GM21723 (cell line): ENCODE measurements at regions not wholly inside any gene's neighbourhood (a gene's known extent, or its start where the extent isn't known, plus 50 kb on each side); places are given as distances from the start of the nearest gene placed in this dataset.

Experiments used
- ATAC-seq: cut with Tn5 transposase; IDR thresholded peaks from one replicate; pipeline ENCODE4 v1.9.1; 2021; ENCODE audit warnings: mild to moderate bottlenecking, moderate library complexity; ENCODE audit not compliant: unreplicated experiment

DNA sequence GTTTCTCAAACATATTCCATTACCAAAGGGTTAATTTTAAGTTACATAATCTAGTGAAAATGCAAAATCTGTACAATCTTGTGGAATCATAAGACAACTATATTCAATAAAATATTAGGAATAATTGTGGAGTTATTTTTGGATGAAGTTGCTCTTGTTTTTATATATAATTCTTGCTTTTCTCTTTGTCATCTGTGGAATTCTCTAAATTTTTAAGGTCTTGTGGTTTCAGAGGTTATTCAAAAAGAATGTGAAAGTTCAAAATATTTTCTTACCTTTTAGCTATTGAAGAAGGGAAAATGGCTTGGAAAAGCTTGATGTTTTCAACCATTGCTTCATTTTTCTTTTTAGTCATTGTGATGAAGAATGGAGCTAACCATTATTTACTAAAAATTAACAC, 552.1 kb downstream of the TFEC start:
- ATAC-seq = no peak

DNA sequence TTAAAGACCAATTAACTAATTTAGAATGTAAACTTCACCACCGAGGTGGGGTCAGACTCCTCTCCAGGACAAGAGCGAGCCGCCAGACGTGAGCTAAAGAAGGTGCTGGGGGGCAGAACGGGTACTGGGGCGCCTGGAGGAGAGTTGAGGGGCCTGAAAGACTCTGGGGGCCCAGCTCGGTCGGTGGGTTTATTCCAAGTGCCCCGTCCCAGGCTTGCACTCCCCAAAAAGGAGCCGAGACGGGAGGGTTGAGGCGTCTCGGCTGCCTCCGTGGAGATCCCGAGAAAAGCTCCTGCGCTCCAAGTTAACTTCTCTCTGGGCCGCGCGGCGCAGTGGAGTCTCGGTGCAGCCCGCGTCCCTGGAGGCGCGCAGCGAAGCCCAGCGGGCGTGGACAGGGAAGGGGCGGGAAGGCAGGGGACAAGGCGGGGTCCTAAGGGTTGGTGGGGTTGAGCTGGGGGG, 553.3 kb downstream of the TFEC start:
- ATAC-seq = no peak

DNA sequence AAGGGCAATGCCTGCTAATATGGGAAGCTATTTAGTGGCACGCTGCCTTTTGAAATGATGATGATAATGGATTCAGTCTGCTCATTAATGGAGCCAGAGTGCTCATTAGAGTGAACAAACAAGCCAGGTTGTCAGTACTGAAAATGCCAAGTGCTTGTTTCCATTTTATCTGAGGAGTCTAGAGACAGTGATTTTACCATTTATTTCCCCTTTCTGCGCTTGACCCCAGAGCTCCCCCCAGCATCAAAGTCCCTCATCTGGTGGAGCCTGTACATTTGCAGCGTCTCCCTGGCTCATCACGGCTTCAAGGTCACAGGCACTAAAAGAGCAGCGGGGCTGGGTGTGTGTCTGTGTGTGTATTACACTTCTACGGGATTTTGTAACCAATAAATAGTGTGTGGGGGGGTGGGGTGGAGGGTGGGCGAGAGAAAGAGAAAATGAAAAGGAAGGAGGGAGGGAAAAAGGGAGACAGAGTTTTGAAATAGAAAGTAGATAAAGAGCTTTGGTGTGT, 553.8 kb downstream of the TFEC start:
- no peak for ATAC-seq

DNA sequence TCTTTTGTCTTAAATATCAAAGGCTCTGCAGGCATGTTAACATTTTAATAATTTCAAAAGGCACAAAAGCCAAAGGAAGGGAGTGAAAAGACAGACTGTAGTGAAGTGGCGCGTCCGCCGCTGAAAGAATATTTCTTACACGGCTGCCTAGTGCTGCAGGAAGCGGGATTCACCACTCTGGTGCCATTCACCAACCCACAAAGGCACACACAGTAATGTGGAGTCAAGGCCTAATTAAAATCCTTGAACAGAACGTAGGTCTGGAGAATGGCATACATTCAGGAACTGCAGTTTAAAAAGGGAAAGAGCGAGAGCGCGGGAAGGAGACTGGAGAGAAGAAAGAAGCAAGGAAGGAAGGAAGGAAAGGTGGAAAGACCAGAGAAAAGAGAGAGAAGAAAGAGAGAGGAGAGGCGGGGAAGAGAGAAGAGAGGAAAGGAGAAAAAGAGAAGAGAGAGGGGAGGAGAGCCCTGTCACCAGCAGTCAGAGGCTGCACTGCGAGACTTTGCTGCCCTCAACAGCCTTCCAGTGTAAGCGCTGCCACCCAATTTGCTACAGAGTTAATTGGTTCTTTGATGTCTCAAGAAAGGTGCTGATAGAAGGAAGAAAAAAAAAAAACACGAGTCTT, 554.0 kb downstream of the MDFIC start:
- ATAC-seq = no peak

DNA sequence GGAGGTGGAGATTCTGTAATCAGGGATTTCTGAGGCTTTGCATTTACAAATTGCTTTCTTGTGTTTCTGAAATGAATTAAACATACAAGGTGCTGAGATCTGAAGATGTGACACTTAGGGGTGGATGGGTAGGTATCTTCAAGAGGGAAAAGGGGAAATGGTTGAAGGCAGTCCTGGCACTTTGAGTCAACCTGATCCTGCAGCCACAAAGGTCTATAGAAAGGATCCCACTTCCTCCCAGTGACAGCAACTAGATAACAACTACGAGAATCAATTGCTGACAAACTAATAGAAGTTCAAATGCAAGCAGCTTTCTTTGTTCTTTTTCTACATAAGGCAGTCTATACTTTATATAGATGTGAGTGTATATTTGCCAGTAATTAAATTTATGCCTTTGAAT, 553.3 kb downstream of the MDFIC start:
- ATAC-seq = no peak

DNA sequence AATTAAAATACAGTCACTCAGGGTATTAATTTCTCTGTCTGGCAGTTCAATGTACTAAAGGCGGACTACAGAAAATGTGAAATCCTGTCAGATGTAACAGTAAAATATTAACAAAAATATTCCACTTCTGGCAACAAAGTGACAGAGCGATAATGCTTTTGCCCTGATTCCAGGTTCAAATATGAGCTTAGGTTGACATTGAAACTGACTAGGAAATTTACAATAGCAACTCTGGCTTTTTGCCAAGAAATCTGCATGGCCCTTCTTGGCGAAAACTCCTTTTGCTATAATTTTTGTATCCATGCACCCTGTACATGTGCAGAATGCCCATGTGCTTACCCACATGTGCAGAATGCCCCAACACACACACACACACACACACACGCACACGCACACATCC, 552.2 kb downstream of the MDFIC start:
- ATAC-seq = no peak

DNA sequence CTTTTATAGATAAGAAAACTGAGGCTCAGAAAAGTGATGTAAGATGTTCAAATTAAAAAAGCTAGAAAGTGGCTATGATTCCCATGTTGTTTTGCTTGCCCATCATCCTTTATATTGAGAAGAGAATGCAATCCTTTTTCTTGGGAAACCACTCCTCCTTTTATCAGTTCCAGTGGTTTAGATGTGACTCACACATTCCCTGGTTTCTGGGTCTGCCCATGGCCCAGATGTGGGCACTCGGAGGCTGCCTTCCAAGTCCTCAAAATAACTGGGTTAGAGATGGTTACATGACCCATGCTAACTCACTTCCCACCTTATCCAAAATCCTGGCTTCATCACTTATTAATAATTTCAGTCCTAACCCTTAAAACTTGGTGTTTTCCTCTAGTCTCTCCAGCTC, 550.0 kb downstream of the MDFIC start:
- no peak for ATAC-seq

DNA sequence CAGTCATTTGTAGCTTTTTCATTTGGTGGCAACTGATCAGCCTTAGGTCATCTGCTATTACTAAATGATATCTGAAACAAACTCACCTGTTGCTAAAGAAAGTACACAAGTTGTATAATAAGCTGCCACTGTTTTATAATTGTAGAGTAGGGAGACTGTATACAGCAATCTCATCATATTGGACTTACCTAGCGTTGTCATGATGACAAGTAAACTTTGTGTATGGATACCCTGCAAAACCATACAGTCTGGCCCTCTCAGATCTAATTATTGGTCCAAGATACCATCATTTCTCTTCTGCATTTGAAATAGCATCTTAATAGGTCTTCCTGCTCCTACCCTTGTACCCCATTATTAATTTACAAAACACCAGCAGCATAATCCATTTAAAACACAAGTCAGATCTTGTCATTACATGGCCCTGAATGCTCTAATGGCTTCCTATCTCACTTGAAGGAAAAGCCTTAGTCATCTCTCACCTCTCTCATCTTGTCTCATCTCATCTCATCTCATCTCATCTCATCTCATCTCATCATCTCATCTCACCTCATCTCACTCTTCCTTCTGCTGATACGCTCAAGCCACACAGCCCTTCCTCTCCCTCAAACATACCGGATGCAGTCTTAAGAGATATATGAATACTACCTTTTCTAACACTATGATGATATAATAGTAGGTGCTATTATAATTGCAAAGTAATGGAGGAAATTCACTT, 540.6 kb downstream of the MDFIC start:
- ATAC-seq = no peak

DNA sequence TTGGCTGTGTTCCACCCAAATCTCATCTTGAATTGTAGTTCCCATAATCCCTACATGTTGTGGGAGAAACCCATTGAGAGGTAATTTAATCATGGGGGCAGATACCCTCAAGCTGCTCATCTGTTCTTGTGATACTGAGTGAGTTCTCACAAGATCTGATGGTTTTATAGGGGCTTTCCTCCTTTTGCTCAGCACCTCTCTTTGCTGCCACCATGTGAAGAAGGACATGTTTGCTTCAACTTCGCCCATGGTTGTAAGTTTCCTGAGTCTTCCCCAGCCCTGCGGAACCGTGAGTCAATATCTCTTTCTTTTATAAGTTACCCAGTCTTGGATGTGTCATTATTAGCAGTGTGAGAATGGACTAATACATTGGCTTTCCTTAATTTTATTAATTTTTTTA, 527.8 kb downstream of the MDFIC start:
- ATAC-seq = no peak

DNA sequence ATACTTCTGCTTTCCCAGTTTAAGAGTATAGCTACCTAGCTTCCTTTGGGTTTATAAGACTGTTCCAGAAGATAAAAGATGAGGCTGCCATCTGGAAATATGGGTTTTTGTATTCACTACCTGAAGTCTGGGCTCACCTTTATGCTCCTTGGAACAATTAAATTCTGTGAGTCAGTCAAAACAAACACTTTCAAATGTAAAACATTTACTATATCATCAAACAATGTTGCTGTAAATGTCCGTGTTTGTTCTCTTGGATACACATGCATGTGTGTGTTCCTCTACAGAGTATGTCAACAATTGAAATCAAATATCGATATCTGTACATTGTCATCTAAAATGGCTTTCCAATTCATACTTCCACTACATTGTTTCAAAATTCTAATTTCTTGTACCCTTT, 525.6 kb downstream of the MDFIC start:
- no peak for ATAC-seq

DNA sequence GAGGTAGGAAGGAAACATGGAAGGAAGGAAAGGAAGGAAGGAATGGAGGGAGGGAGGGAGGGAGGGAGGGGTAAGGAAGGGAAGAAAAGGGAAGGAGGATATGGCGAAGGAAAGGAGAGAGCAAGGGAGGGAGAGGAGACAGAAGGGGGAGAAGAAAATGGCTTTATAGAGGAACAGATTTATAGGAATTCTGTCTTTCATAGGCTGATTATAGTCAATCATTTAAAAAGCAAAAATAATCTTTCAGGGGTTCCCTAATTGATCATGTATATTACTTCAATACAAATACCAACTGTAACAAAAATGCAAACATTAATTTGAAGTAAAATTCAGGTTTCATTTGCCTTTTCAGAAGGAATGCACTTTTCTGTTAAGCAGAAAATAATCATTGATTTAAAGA, 519.1 kb downstream of the MDFIC start:
- ATAC-seq = no peak

DNA sequence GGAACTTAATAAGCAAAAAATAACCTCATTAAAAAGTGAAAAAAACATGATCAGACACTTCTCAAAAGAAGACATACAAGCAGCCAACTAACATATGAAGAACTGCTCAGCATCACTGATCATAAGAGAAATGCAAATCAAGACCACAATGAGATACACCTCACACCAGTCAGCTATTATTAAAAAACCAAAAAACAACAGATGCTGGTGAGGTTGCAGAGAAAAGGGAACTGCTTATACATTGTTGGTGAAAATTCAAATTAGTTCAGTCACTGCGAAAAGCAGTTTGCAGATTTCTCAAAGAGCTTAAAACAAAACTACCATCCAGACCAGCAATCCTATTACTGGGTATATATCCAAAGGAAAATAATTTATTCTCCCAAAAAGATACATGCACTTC, 513.3 kb downstream of the MDFIC start:
- ATAC-seq = peak; percentile 96

DNA sequence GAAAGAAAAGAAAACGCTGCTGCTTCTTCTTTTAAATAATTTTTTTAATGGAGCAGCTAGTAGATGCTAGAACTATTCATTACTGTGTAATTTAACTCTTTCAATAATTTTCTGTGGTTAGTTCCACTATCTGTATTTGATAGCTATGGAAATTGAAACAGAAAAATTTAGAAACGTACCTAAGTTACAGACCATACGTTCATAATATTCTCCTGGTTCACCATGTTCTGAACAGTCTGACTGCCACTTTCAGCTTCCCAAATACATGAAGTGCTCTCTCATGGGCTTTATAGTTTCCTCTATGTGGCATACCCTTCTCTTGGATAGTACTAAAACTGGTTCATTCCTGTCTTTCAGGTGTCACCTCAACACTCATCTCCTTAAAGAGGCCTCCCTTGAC, 508.0 kb downstream of the MDFIC start:
- no peak for ATAC-seq

DNA sequence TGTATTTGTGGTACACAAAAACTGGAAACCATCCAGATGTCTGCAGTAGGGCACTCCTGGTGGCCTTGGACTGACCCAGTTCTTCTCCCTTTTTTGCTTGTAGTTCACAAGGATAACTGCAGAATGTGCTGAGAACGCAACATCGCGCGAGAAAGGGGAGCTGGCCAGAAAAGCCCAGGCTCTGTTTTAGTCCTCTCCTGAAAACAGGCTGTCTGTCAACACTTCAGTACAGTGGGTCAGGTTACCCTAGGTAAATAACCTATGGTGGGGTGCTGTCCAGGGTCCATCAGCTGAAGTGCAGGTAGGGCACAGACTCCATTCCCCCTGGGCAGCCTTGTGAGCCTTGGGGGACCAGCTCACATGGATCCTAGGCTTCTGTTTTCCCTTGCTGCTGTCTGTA, 495.8 kb downstream of the MDFIC start:
- ATAC-seq = no peak

DNA sequence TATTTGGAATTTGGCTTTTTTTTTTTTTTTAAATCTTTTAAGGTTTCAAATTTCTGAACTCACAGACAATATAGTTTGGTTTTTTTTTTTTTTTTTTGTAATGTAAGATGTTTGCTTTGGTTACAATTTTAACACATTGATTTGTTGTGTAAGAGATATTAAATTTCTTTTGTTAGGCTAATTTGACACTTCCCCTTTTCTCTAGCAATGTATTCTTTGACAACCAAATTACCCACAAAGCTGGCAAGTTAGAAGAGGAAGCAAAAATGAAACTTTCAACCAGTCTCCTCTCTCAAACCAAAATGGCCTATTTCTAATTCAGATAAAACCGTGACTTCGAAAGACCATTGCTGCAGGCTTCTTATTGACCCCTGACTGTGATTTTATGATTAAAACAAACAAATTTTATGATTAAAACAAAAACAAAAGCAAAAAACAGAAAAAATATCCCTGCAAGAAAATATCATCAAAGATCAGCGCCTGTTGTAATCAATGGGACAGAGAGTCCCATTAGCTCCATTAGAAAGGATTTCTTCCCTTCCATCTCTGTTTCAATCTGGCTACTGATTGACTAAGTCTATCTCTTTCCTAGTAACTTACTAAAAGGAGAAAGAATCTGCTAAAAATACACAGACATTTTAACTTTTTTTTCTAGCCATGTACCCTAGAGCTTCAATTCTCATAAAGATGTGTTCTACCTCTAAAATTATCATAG, 489.2 kb downstream of the MDFIC start:
- peak; percentile 95 for ATAC-seq

DNA sequence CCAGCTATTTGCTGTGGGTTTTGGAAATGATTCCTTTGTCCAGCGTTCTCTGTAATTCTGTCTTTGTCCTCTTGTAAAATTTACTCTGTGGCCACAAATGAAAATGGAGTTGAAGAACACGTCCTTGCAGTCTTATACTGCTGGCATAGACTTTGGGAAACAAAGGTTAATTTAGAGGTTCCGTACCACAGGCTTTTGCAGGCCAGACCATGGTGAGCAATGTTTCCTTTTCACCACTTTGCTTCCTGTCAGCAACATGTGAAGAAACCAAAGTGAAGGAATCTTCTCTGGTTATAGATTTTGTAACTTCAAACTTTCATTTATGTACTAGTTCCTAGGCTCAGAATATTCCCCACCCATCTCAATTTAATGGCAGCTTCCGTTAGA, 488.5 kb downstream of the MDFIC start:
- peak; percentile 15 for ATAC-seq

DNA sequence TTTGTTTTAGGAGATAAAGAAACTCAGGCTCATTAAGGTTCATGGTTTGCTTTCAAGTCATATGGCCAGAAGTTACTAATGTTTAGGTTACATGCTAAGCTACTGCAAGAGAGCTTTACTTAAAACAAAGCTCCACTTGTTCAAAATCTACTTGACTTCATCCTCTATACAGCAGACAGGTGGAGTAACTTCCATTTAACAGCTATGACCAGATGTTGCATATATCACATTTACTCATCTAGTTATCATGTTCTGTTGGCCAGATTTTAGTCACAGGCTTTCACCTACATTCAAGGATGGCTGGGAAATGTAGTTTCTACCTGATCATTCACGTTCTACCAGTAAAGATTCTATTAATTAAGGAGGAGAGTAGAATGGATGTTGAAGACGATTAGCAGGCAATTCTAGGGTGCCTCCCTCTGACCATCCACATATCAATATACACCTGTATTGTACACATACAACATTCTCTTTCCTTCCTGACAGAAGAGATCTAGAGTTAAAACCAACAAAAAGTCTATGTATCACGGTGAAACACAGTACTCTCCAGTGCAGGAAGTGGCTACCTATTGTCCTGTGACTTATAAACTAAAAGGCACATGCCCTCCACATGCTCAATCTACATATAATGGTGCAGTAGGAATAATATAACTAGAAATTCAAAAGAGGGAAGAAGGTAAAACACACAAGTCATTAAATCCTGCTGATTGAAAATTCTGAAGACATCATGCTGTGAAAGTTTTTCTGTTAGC, 488.0 kb downstream of the MDFIC start:
- ATAC-seq = no peak

DNA sequence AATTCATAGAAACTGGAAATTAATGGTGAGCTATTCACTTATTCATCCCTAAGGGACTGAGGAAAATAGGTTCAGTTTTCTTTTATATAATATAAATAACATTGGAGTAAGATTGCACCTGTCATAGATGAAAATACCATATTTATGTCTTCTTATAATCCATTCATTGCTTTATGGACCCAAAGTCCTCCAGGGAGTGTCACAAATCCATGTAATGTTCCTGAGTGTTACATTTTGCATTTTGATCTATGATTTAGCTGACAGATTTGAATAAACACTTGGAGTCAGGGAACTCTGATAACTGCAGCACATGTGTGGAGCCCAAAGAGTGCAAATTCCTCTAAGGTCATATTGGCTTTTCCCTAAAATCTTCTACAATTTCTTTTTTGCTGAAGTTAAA, 484.3 kb downstream of the MDFIC start:
- ATAC-seq = no peak

DNA sequence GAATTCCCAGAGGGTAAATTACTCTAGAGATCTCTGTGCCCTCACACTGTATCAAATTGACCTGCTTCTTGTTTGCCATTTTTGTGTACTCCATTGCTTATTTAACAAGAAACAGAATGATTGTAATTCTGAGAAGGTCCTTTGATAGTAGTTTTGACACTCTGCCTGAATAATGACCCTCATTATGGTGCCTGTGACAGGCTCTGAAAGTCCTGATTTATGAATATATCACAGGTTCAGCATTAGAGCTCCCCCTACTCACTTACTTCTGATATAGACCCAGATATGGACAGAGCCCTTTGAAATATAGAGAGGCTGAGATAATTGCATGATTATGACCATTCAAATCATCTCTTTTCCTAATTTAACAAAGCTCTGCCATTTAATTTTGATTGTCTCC, 465.2 kb downstream of the MDFIC start:
- ATAC-seq = no peak

DNA sequence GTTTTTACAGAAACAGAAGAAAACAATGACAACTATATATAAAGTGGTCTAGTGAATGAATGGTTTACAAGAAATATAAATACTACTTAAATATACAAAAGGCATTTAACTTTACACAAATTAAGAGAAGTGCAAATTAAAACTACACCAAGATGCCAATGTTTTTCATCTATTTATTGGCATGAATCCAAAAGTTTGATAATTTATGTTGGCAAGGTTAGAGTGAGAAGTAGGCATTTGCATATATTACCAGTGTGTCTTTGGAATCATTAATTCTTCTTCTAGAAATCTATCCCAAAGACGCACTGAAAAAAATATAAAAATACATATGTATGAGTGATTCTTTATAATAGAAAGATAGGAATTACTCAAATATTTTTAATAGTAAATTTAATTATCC, 457.4 kb downstream of the MDFIC start:
- no peak for ATAC-seq

DNA sequence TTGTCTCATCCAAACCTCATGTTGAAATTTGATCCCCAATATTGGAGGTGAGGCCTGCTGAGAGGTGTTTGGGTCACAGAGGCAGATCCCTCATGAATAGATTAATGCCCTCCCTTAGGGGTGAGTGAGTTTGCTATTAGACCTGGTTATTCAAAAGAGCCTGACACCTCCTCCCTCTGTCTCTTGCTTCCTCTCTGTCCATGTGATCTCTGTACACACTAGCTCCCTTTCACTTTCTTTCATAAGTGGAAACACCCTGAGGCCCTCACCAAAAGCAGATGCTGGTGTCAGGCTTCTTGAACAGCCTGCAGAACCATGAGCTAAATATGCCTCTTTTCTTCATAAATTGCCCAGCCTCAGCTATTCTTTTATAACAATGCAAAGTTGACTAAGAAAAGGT, 447.1 kb downstream of the MDFIC start:
- ATAC-seq = no peak
